H1 (cell line): ENCODE measurements at regions not wholly inside any gene's neighbourhood (a gene's known extent, or its start where the extent isn't known, plus 50 kb on each side); places are given as distances from the start of the nearest gene placed in this dataset.

Source experiments
- CTCF ChIA-PET: fragments of 300-600 bp; sonication (Branson Sonifier 250); formaldehyde crosslinking; loops from one replicate; lab custom pipeline; 2021; ENCODE audit not compliant: partially characterized antibody; lab: Charles Lee
- POLR2A ChIA-PET: fragments of 300-600 bp; sonication (Branson Sonifier 250); formaldehyde crosslinking; loops from one replicate; lab custom pipeline; 2021; ENCODE audit warnings: inconsistent platforms; ENCODE audit not compliant: partially characterized antibody; lab: Charles Lee
- DNase-seq, 2 experiments: peaks; one replicate each; pipeline versions ENCODE4 v3.0.0 to v3.0.0-alpha.2; 2010 to 2022; ENCODE audit warnings: low spot score in 2 of 2, low read depth in 1 of 2, mixed read lengths in 1 of 2
- FAIRE-seq: peaks from 2 replicates; lab custom pipeline; 2011; peaks lifted over from hg19 to GRCh38; lab: Jason Lieb, UNC
- H2AFZ ChIP-seq: 2 replicates; pipeline ENCODE4 v1.8.1; 2012; ENCODE audit warnings: low read length, inconsistent platforms
- H2AK5ac ChIP-seq: 2 replicates; pipeline ENCODE4 v1.6.1; 2013; ENCODE audit warnings: low read depth, low read length
- H2BK120ac ChIP-seq: replicated peaks from 2 replicates; pipeline ENCODE3; 2013; ENCODE audit warnings: low read depth, low read length, inconsistent platforms
- H2BK12ac ChIP-seq: 2 replicates; pipeline ENCODE4 v1.6.1; 2013; ENCODE audit warnings: low read depth, low read length
- H2BK15ac ChIP-seq: 2 replicates; pipeline ENCODE4 v1.6.1; 2013; ENCODE audit warnings: low read length
- H2BK20ac ChIP-seq: 2 replicates; pipeline ENCODE4 v1.6.1; 2013; ENCODE audit warnings: low read length
- H2BK5ac ChIP-seq: 2 replicates; pipeline ENCODE4 v1.6.1; 2013; ENCODE audit warnings: low read depth, low read length
- H3K14ac ChIP-seq: 2 replicates; pipeline ENCODE4 v1.6.1; 2013; ENCODE audit warnings: inconsistent platforms; ENCODE audit not compliant: insufficient read length
- H3K18ac ChIP-seq: 2 replicates; pipeline ENCODE4 v1.6.1; 2013; ENCODE audit warnings: low read length; ENCODE audit errors: extremely low read depth
- H3K23ac ChIP-seq: 2 replicates; pipeline ENCODE4 v1.6.1; 2013; ENCODE audit warnings: inconsistent platforms; ENCODE audit not compliant: insufficient read length
- H3K23me2 ChIP-seq: 2 replicates; pipeline ENCODE4 v1.6.1; 2013; ENCODE audit warnings: low read depth, low read length
- H3K27ac ChIP-seq: 2 replicates; pipeline ENCODE4 v1.6.1; 2011; ENCODE audit warnings: low read depth, low read length, inconsistent platforms
- H3K27me3 ChIP-seq, 4 experiments: replicated peaks in 1 of 4; 1 replicate in 1 of 4; 2 replicates in 3 of 4; pipeline versions ENCODE4 v1.6.1 to v1.8.1; 2011 to 2013; ENCODE audit warnings: low read length in 3 of 4, mild to moderate bottlenecking in 3 of 4, inconsistent platforms in 2 of 4, mixed read lengths in 2 of 4, moderate library complexity in 1 of 4; ENCODE audit not compliant: control insufficient read depth in 3 of 4, insufficient read depth in 3 of 4; ENCODE audit errors: extremely low read depth in 1 of 4
- H3K36me3 ChIP-seq, 4 experiments: 2 replicates each; pipeline versions ENCODE4 v1.6.1 to v1.8.1; 2011 to 2013; ENCODE audit warnings: mild to moderate bottlenecking in 4 of 4, low read length in 3 of 4, moderate library complexity in 2 of 4, control low read depth in 1 of 4, inconsistent platforms in 1 of 4; ENCODE audit not compliant: insufficient read depth in 4 of 4, control insufficient read depth in 2 of 4
- H3K4ac ChIP-seq: replicated peaks from 2 replicates; pipeline ENCODE3; 2013; ENCODE audit warnings: low read length, low read depth, mixed read lengths, inconsistent platforms; ENCODE audit not compliant: insufficient read length
- H3K4me1 ChIP-seq, 4 experiments: replicated peaks in 1 of 4; 1 replicate in 1 of 4; 2 replicates in 3 of 4; pipeline versions ENCODE4 v1.6.1 to v1.8.1; 2011 to 2013; ENCODE audit warnings: low read length in 3 of 4, inconsistent platforms in 2 of 4, mixed read lengths in 1 of 4; ENCODE audit not compliant: insufficient read depth in 4 of 4, control insufficient read depth in 3 of 4
- H3K4me2 ChIP-seq, 2 experiments: 2 replicates each; pipeline versions ENCODE4 v1.6.1 to v1.8.1; 2011 to 2013; ENCODE audit warnings: low read depth in 2 of 2, low read length in 2 of 2, control low read depth in 1 of 2, inconsistent platforms in 1 of 2, mild to moderate bottlenecking in 1 of 2; ENCODE audit not compliant: insufficient read depth in 1 of 2
- H3K4me3 ChIP-seq, 4 experiments: fragments of 200-600, 300-600 bp in 1 of 4; sonication (generic), shearing (Covaris generic), sonication (Bioruptor Twin) in 1 of 4; 2 replicates each; pipeline versions ENCODE4 v1.5.1 to v1.8.1; 2011 to 2016; ENCODE audit warnings: low read length in 4 of 4, low read depth in 3 of 4, control low read depth in 2 of 4, inconsistent platforms in 2 of 4, mild to moderate bottlenecking in 2 of 4, mixed read lengths in 1 of 4, moderate library complexity in 1 of 4; ENCODE audit not compliant: insufficient read depth in 2 of 4; ENCODE audit errors: extremely low read depth in 1 of 4
- H3K56ac ChIP-seq: replicated peaks from 2 replicates; pipeline ENCODE3; 2013; ENCODE audit warnings: low read depth, mild to moderate bottlenecking, mixed read lengths, low read length, inconsistent platforms; ENCODE audit not compliant: insufficient read length
- H3K79me1 ChIP-seq: 2 replicates; pipeline ENCODE4 v1.6.1; 2013; ENCODE audit warnings: low read depth, low read length, control low read depth
- H3K79me2 ChIP-seq, 2 experiments: 2 replicates each; pipeline versions ENCODE4 v1.6.1 to v1.8.1; 2012 to 2013; ENCODE audit warnings: low read length in 2 of 2, mild to moderate bottlenecking in 2 of 2, inconsistent platforms in 1 of 2; ENCODE audit not compliant: insufficient read depth in 2 of 2, control insufficient read depth in 1 of 2
- H3K9ac ChIP-seq, 4 experiments: replicated peaks in 1 of 4; 1 replicate in 1 of 4; 2 replicates in 3 of 4; pipeline versions ENCODE4 v1.6.1 to v1.8.1; 2011 to 2013; ENCODE audit warnings: low read depth in 3 of 4, low read length in 3 of 4, control low read depth in 2 of 4, mild to moderate bottlenecking in 2 of 4, moderate library complexity in 2 of 4, inconsistent platforms in 1 of 4; ENCODE audit errors: extremely low read depth in 1 of 4
- H3K9me3 ChIP-seq, 2 experiments: 2 replicates each; pipeline versions ENCODE4 v1.6.1 to v1.8.1; 2012 to 2013; ENCODE audit warnings: mild to moderate bottlenecking in 2 of 2, moderate library complexity in 2 of 2, control low read depth in 1 of 2, inconsistent platforms in 1 of 2, low read depth in 1 of 2, low read length in 1 of 2, mixed read lengths in 1 of 2; ENCODE audit not compliant: insufficient read depth in 2 of 2
- H4K20me1 ChIP-seq, 2 experiments: replicated peaks in 1 of 2; 2 replicates each; pipeline versions ENCODE3 to v1.8.1; 2011 to 2013; ENCODE audit warnings: inconsistent platforms in 2 of 2, low read length in 2 of 2, mild to moderate bottlenecking in 1 of 2; ENCODE audit not compliant: insufficient read depth in 2 of 2, control insufficient read depth in 1 of 2
- H4K5ac ChIP-seq: 2 replicates; pipeline ENCODE4 v1.6.1; 2013; ENCODE audit warnings: low read length, low read depth, mixed read lengths, inconsistent platforms; ENCODE audit not compliant: insufficient read length
- H4K8ac ChIP-seq: 2 replicates; pipeline ENCODE4 v1.8.0; 2013; ENCODE audit warnings: mild to moderate bottlenecking, moderate library complexity, low read length, inconsistent platforms; ENCODE audit not compliant: insufficient read depth; ENCODE audit errors: extremely low read depth
- H4K91ac ChIP-seq: replicated peaks from 2 replicates; pipeline ENCODE3; 2013; ENCODE audit warnings: low read length, mixed read lengths, inconsistent platforms; ENCODE audit not compliant: insufficient read length
- ATF2 ChIP-seq: IDR thresholded peaks from 2 replicates; pipeline ENCODE4 v1.6.1; 2012; ENCODE audit warnings: low read length, inconsistent platforms
- BCL11A ChIP-seq, 2 experiments: IDR thresholded peaks; one replicate each; pipeline ENCODE4 v1.6.1; 2011; ENCODE audit warnings: low read depth in 2 of 2, low read length in 2 of 2, mild to moderate bottlenecking in 2 of 2
- BRCA1 ChIP-seq: IDR thresholded peaks from 2 replicates; pipeline ENCODE4 v1.6.1; 2012; ENCODE audit warnings: low read depth, low read length, improper control_type of control experiment
- CBX5 ChIP-seq: fragments of 300-800, 300-1000 bp; sonication (generic); IDR thresholded peaks from 2 replicates; pipeline ENCODE4 v1.7.1; 2016; ENCODE audit warnings: antibody characterized with exemption, low read length, low read depth
- CBX8 ChIP-seq: fragments of 300-800, 300-1000 bp; sonication (generic); IDR thresholded peaks from 2 replicates; pipeline ENCODE4 v1.7.1; 2016; ENCODE audit warnings: low read depth, low read length, borderline replicate concordance
- CHD2 ChIP-seq: IDR thresholded peaks from 2 replicates; pipeline ENCODE4 v1.6.1; 2012; ENCODE audit warnings: low read length, improper control_type of control experiment
- GABPA ChIP-seq: IDR thresholded peaks from 2 replicates; pipeline ENCODE4 v1.6.1; 2011; ENCODE audit warnings: mild to moderate bottlenecking, low read length, moderate library complexity, borderline replicate concordance; ENCODE audit not compliant: insufficient read depth
- HDAC2 ChIP-seq, 2 experiments: fragments of 300-600 bp in 1 of 2; sonication (generic) in 1 of 2; IDR thresholded peaks; 2 replicates each; pipeline ENCODE4 v1.6.1; 2011 to 2012; ENCODE audit warnings: low read depth in 2 of 2, low read length in 2 of 2, mild to moderate bottlenecking in 2 of 2, moderate library complexity in 2 of 2, borderline replicate concordance in 1 of 2, inconsistent platforms in 1 of 2
- JUN ChIP-seq: IDR thresholded peaks from 2 replicates; pipeline ENCODE4 v1.6.1; 2011; ENCODE audit warnings: low read depth, mild to moderate bottlenecking, improper control_type of control experiment, low read length
- JUND ChIP-seq: IDR thresholded peaks from 2 replicates; pipeline ENCODE4 v1.6.1; 2011; ENCODE audit warnings: mild to moderate bottlenecking, improper control_type of control experiment, low read length
- MAFK ChIP-seq: IDR thresholded peaks from 2 replicates; pipeline ENCODE4 v1.6.1; 2012; ENCODE audit warnings: low read depth, mild to moderate bottlenecking, improper control_type of control experiment, low read length
- MAX ChIP-seq: IDR thresholded peaks from 2 replicates; pipeline ENCODE4 v1.6.1; 2012; ENCODE audit warnings: inconsistent platforms
- POU5F1 ChIP-seq: IDR thresholded peaks from 2 replicates; pipeline ENCODE4 v1.6.1; 2011; ENCODE audit warnings: low read depth, mild to moderate bottlenecking, low read length, moderate library complexity
- SP1 ChIP-seq: IDR thresholded peaks from 2 replicates; pipeline ENCODE4 v1.6.1; 2011; ENCODE audit warnings: low read depth, low read length
- TAF7 ChIP-seq: optimal IDR thresholded peaks from 2 replicates; pipeline ENCODE3; 2011; ENCODE audit warnings: low read depth, mild to moderate bottlenecking, inconsistent platforms, low read length, moderate library complexity, borderline replicate concordance

- Histone ChIP-seq H3K4me2 (no peak overlapping the region), H3K9me3 (no peaks in the 10 kb centered on the region), H3K36me3 (no peaks in the 10 kb centered on the region), H2AFZ (no peak overlapping the region), H3K4me3 (no peak overlapping the region), H3K23ac (no peak overlapping the region), H4K8ac (no peak overlapping the region), H4K20me1 (no peaks in the 10 kb centered on the region), H3K4ac (no peak overlapping the region), H3K79me1 (no peaks in the 10 kb centered on the region), H2AK5ac (no peak overlapping the region), H3K23me2 (no peaks in the 10 kb centered on the region), H3K18ac (no peak overlapping the region), H2BK15ac (no peak overlapping the region), H3K79me2 (no peaks in the 10 kb centered on the region), H3K27ac (no peak overlapping the region), H3K56ac (no peak overlapping the region), H3K4me1 (no peaks in the 10 kb centered on the region), H3K9ac (no peak overlapping the region), H4K5ac (no peak overlapping the region), H2BK20ac (no peak overlapping the region), H4K91ac (no peak overlapping the region), H2BK120ac (no peak overlapping the region), H2BK12ac (no peak overlapping the region), H2BK5ac (no peak overlapping the region), H3K14ac (no peak overlapping the region), H3K27me3 (no peaks in the 10 kb centered on the region)
- POLR2A ChIA-PET: no interaction called here
- CTCF ChIA-PET: interaction anchor here (0.6 kb wide), 1 partner anchor 932 kb away, joined by 3 read pairs; no protein-coding TSS in a partner anchor
- FAIRE-seq (no peak), DNase-seq (no peak)
- TF ChIP-seq SP1: no peak
- TF ChIP-seq CBX5: no peak
- no peak for TF ChIP-seq BCL11A (IDR thresholded peaks at IDR 0.05; ENCODE audit: low read depth in 2 of 2, low read length in 2 of 2)
- TF ChIP-seq BRCA1: no peak
- TF ChIP-seq MAX: no peak
- TF ChIP-seq JUND: no peak
- no peak for TF ChIP-seq ATF2
- TF ChIP-seq TAF7: no peak
- no peak for TF ChIP-seq POU5F1
- TF ChIP-seq CBX8: no peak
- TF ChIP-seq CHD2: no peak
- no peak for TF ChIP-seq MAFK
- TF ChIP-seq HDAC2 (IDR thresholded peaks at IDR 0.05; ENCODE audit: borderline replicate concordance in 1 of 2, low read depth in 2 of 2, low read length in 2 of 2): no peak
- no peak for TF ChIP-seq JUN
- no peak for TF ChIP-seq GABPA
These were observed 275.1 kb upstream of the PTGER4 start for GRCh38 chr5:40404613-40405012.
